ENCODE measurements at regions not wholly inside any gene's neighbourhood (a gene's known extent, or its start where the extent isn't known, plus 50 kb on each side); places are given as distances from the start of the nearest gene placed in this dataset.
"Not testable (repeated sequence)": the region's sequence is repeated elsewhere in the genome, so short reads cannot be mapped to it uniquely, and the experiment has no call there.

DNA sequence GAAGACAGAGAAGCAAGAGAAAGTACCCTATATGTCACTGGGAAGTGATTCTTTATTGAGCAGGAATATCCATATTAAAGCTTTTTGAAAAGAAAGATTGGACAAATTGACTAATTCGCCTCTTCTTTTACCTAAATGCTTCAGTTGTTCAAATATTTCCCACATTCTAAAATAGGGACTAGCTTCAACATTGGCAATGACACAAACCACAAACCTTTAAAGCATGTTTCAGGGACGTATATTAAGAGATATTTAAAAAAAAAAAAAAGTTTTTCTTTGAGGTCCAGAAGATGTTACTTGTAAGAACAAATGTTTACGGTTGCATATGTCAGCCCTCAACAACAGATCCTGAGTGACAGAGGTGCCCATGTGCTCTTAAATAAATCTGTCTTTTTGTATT is 235.0 kb upstream of the NFIA start (continued):
- TF ChIP-seq, protein P1, sequence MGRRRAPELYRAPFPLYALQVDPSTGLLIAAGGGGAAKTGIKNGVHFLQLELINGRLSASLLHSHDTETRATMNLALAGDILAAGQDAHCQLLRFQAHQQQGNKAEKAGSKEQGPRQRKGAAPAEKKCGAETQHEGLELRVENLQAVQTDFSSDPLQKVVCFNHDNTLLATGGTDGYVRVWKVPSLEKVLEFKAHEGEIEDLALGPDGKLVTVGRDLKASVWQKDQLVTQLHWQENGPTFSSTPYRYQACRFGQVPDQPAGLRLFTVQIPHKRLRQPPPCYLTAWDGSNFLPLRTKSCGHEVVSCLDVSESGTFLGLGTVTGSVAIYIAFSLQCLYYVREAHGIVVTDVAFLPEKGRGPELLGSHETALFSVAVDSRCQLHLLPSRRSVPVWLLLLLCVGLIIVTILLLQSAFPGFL (CRISPR knock-in tag; IDR thresholded peaks at IDR 0.05; ENCODE audit: borderline replicate concordance): no peak
- TF ChIP-seq, protein P2, sequence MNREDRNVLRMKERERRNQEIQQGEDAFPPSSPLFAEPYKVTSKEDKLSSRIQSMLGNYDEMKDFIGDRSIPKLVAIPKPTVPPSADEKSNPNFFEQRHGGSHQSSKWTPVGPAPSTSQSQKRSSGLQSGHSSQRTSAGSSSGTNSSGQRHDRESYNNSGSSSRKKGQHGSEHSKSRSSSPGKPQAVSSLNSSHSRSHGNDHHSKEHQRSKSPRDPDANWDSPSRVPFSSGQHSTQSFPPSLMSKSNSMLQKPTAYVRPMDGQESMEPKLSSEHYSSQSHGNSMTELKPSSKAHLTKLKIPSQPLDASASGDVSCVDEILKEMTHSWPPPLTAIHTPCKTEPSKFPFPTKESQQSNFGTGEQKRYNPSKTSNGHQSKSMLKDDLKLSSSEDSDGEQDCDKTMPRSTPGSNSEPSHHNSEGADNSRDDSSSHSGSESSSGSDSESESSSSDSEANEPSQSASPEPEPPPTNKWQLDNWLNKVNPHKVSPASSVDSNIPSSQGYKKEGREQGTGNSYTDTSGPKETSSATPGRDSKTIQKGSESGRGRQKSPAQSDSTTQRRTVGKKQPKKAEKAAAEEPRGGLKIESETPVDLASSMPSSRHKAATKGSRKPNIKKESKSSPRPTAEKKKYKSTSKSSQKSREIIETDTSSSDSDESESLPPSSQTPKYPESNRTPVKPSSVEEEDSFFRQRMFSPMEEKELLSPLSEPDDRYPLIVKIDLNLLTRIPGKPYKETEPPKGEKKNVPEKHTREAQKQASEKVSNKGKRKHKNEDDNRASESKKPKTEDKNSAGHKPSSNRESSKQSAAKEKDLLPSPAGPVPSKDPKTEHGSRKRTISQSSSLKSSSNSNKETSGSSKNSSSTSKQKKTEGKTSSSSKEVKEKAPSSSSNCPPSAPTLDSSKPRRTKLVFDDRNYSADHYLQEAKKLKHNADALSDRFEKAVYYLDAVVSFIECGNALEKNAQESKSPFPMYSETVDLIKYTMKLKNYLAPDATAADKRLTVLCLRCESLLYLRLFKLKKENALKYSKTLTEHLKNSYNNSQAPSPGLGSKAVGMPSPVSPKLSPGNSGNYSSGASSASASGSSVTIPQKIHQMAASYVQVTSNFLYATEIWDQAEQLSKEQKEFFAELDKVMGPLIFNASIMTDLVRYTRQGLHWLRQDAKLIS (CRISPR knock-in tag; IDR thresholded peaks at IDR 0.05; ENCODE audit: borderline replicate concordance): no peak
- TF ChIP-seq TP53 (CRISPR knock-in tag; IDR thresholded peaks at IDR 0.05): no peak
- no peak for TF ChIP-seq ZNF416 (CRISPR knock-in tag; IDR thresholded peaks at IDR 0.05)
- TF ChIP-seq NR1H2 (CRISPR knock-in tag; IDR thresholded peaks at IDR 0.05): no peak
- TF ChIP-seq ZBTB21 (CRISPR knock-in tag; IDR thresholded peaks at IDR 0.05; ENCODE audit: borderline replicate concordance): no peak

DNA sequence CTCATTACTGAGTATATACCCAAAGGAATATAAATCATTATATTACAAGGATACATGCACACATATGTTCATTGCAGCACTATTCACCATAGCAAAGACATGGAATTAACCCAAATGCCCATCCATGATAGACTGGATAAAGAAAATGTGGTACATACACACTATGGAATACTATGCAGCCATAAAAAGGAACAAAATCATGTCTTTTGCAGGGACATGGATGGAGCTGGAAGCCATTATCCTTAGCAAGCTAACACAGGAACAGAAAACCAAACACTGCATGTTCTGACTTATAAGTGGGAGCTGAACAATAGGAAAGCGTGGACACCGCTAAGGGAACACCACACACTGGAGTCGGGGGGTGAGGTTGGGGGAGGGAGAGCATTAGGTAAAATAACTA is 236.7 kb upstream of the NFIA start:
- H3K9me3 Mint-ChIP-seq: peaks cover 27% of the 10 kb centered on the region
- POLR2A ChIA-PET; H3K4me3 Mint-ChIP-seq; H3K27ac Mint-ChIP-seq; H3K27me3 Mint-ChIP-seq (ENCODE audit: low read depth); CTCF ChIA-PET; ATAC-seq; DNase-seq (ENCODE audit: low spot score): not testable (repeated sequence)
- H3K4me1 Mint-ChIP-seq: peaks cover 23% of the 10 kb centered on the region
- H3K36me3 Mint-ChIP-seq: peaks cover 26% of the 10 kb centered on the region

DNA sequence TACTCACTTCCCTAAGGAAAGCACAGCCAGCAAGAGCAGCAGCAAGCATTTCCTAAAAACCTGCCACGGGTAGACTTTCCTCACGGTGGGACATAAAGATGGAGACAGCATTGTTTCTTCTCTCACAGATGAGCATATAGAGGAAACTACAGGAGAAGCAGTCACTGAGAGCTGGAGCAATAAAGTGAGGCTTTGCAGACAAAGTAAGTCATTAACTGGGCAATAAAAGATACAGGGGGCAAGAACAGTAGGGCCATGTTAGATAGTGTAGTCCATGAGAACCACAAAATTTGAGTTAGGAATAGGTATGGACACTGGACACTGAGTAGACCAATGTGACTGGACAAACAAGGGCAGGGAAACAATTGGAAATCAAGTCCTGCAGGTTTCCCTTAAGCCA is 240.1 kb upstream of the NFIA start:
- Mint-ChIP-seq H3K27ac (no peak overlapping the region), H3K27me3 (ENCODE audit: low read depth) (no peaks in the 10 kb centered on the region), H3K4me3 (no peak overlapping the region), H3K9me3 (peaks cover 24% of the 10 kb centered on the region), H3K36me3 (peaks cover 16% of the 10 kb centered on the region), H3K4me1 (no peaks in the 10 kb centered on the region)
- CTCF ChIA-PET: interaction anchor here (1.9 kb wide), 1 partner anchor 77 kb away, joined by 4 read pairs; no protein-coding TSS in a partner anchor
- DNase-seq (ENCODE audit: low spot score): no peak
- ATAC-seq: no peak
- POLR2A ChIA-PET: no interaction called here
- TF ChIP-seq ELF4 (CRISPR knock-in tag; IDR thresholded peaks at IDR 0.05; ENCODE audit: low read depth): no peak
- TF ChIP-seq, protein P3, sequence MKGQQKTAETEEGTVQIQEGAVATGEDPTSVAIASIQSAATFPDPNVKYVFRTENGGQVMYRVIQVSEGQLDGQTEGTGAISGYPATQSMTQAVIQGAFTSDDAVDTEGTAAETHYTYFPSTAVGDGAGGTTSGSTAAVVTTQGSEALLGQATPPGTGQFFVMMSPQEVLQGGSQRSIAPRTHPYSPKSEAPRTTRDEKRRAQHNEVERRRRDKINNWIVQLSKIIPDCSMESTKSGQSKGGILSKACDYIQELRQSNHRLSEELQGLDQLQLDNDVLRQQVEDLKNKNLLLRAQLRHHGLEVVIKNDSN (CRISPR knock-in tag; IDR thresholded peaks at IDR 0.05): no peak
- TF ChIP-seq KAT7 (CRISPR knock-in tag; IDR thresholded peaks at IDR 0.05; ENCODE audit: borderline replicate concordance): no peak
- TF ChIP-seq, protein P4, sequence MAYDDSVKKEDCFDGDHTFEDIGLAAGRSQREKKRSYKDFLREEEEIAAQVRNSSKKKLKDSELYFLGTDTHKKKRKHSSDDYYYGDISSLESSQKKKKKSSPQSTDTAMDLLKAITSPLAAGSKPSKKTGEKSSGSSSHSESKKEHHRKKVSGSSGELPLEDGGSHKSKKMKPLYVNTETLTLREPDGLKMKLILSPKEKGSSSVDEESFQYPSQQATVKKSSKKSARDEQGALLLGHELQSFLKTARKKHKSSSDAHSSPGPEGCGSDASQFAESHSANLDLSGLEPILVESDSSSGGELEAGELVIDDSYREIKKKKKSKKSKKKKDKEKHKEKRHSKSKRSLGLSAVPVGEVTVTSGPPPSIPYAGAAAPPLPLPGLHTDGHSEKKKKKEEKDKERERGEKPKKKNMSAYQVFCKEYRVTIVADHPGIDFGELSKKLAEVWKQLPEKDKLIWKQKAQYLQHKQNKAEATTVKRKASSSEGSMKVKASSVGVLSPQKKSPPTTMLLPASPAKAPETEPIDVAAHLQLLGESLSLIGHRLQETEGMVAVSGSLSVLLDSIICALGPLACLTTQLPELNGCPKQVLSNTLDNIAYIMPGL (CRISPR knock-in tag; IDR thresholded peaks at IDR 0.05): no peak
- TF ChIP-seq, protein P5, sequence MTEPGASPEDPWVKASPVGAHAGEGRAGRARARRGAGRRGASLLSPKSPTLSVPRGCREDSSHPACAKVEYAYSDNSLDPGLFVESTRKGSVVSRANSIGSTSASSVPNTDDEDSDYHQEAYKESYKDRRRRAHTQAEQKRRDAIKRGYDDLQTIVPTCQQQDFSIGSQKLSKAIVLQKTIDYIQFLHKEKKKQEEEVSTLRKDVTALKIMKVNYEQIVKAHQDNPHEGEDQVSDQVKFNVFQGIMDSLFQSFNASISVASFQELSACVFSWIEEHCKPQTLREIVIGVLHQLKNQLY (CRISPR knock-in tag; IDR thresholded peaks at IDR 0.05): no peak
- TF ChIP-seq, protein P6, sequence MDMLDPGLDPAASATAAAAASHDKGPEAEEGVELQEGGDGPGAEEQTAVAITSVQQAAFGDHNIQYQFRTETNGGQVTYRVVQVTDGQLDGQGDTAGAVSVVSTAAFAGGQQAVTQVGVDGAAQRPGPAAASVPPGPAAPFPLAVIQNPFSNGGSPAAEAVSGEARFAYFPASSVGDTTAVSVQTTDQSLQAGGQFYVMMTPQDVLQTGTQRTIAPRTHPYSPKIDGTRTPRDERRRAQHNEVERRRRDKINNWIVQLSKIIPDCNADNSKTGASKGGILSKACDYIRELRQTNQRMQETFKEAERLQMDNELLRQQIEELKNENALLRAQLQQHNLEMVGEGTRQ (CRISPR knock-in tag; IDR thresholded peaks at IDR 0.05): no peak
- no peak for TF ChIP-seq PRRX2 (CRISPR knock-in tag; IDR thresholded peaks at IDR 0.05)
- TF ChIP-seq, protein P7, sequence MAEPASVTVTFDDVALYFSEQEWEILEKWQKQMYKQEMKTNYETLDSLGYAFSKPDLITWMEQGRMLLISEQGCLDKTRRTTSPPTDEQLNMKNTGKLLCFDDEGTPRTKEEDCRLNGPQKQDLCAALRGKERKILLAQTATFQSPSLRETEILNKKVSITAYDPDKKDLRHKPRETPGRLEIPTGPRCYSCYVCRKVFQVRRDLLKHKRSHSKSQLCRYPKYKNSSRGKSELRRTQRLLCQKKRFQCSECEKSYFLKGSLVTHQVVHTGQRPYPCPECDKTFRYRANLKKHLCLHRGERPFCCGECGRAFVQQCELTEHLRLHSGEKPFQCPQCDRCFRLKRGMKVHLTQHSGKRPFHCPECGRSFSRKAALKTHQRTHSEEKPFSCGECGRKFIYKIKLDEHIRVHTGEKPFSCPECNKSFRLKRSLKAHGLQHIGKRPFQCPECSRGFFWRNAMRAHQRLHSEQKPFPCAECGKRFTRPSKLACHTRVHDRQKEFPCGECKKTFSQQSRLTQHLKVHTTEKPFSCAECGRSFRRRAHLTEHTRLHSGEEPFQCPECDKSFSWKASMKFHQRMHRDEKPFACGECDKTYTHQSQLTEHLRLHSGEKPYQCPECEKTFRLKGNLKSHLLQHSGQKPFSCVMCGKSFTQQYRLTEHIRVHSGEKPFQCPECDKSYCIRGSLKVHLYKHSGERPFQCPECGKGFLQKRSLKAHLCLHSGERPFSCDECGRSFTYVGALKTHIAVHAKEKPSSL (CRISPR knock-in tag; conservative IDR thresholded peaks at IDR 0.05): no peak
- TF ChIP-seq MXD4 (CRISPR knock-in tag; IDR thresholded peaks at IDR 0.05; ENCODE audit: borderline replicate concordance): no peak
- no peak for TF ChIP-seq ZNF138 (CRISPR knock-in tag; conservative IDR thresholded peaks at IDR 0.05)
- no peak for TF ChIP-seq ZNF423 (CRISPR knock-in tag; IDR thresholded peaks at IDR 0.05)
- TF ChIP-seq, protein P8, sequence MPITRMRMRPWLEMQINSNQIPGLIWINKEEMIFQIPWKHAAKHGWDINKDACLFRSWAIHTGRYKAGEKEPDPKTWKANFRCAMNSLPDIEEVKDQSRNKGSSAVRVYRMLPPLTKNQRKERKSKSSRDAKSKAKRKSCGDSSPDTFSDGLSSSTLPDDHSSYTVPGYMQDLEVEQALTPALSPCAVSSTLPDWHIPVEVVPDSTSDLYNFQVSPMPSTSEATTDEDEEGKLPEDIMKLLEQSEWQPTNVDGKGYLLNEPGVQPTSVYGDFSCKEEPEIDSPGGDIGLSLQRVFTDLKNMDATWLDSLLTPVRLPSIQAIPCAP (CRISPR knock-in tag; IDR thresholded peaks at IDR 0.05): no peak
- no peak for TF ChIP-seq NR3C1 (CRISPR knock-in tag; conservative IDR thresholded peaks at IDR 0.05; ENCODE audit: low read depth)
